WI38 (cell line): ENCODE measurements at regions not wholly inside any gene's neighbourhood (a gene's known extent, or its start where the extent isn't known, plus 50 kb on each side); places are given as distances from the start of the nearest gene placed in this dataset.

Source experiments
- H3K4me3 ChIP-seq: 2 replicates; pipeline ENCODE4 v1.5.1; 2011; ENCODE audit warnings: low read depth, mild to moderate bottlenecking, control low read depth, low read length
- CTCF ChIP-seq: IDR thresholded peaks from 2 replicates; pipeline ENCODE4 v1.5.1; 2012; ENCODE audit warnings: low read depth, mild to moderate bottlenecking, control low read depth, low read length

- TF ChIP-seq CTCF, result no peak
- H3K4me3 ChIP-seq, result no peak overlapping the region
Measured at GRCh38 chr5:125517973-125518550, 771.6 kb upstream of the ZNF608 start.

- H3K4me3 ChIP-seq, result no peak overlapping the region
- no peak for TF ChIP-seq CTCF
Measured at GRCh38 chr5:125521289-125521688, 774.9 kb upstream of the ZNF608 start.

- TF ChIP-seq CTCF, result no peak
- no peak overlapping the region for H3K4me3 ChIP-seq
Measured at GRCh38 chr5:125525356-125525755, 778.9 kb upstream of the ZNF608 start.

- TF ChIP-seq CTCF, result no peak
- H3K4me3 ChIP-seq, result no peak overlapping the region
Measured at GRCh38 chr5:125526966-125527365, 780.5 kb upstream of the ZNF608 start.

GRCh38 chr5:125528881-125529280 lies 782.4 kb upstream of the ZNF608 start:
- TF ChIP-seq CTCF, result no peak
- H3K4me3 ChIP-seq, result no peak overlapping the region

GRCh38 chr5:125530833-125531615 lies 784.6 kb upstream of the ZNF608 start:
- no peak for TF ChIP-seq CTCF
- H3K4me3 ChIP-seq, result no peak overlapping the region

- no peak overlapping the region for H3K4me3 ChIP-seq
- TF ChIP-seq CTCF, result no peak
Measured at GRCh38 chr5:125536095-125536494, 789.7 kb upstream of the ZNF608 start.
